HG02642 (cell line): ENCODE measurements at regions not wholly inside any gene's neighbourhood (a gene's known extent, or its start where the extent isn't known, plus 50 kb on each side); places are given as distances from the start of the nearest gene placed in this dataset.

Experiments
- ATAC-seq: cut with Tn5 transposase; IDR thresholded peaks from one replicate; pipeline ENCODE4 v1.9.1; 2021; ENCODE audit warnings: mild to moderate bottlenecking; ENCODE audit not compliant: unreplicated experiment, poor library complexity

DNA sequence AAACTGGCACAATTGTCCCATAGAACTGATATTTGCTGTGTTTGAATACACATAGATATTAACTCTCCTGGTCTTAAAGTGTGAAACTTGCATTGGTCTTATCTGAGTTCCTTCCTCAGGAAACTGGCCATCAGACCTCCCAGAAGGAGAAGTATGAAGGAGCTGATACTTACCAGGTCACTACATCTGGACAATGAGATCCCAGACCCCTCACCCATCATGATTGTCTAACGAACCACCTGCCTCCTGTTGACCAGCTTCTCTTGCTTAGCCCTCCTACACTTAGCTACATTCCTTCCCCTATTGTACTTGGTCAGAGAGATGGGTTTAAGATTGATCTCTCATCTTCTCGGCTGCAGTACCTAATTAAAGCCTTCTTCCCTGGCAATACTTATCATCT lies 413.3 kb downstream of the KCTD12 start:
- no peak for ATAC-seq

- no peak for ATAC-seq
Observed at GRCh38 chr13:76471486-76471885, 414.7 kb downstream of the KCTD12 start.

DNA sequence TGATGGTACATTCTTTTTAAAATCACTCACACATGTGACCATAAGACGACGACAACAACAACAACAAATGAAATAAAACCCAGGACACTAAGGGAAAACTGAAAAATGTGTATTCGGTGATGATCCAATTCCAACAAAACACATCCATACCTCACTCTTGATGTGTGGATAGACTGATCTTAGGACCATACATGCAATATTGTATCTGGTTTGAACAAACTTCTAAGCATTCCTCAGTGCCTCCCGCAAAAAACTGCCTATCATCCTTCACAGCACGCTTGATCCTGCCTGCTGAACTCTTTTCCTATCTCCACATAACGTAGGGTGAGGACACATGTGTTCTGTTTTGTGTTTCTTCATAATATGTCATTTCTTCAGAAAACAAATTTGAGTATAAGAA lies 415.2 kb downstream of the KCTD12 start:
- ATAC-seq: no peak

DNA sequence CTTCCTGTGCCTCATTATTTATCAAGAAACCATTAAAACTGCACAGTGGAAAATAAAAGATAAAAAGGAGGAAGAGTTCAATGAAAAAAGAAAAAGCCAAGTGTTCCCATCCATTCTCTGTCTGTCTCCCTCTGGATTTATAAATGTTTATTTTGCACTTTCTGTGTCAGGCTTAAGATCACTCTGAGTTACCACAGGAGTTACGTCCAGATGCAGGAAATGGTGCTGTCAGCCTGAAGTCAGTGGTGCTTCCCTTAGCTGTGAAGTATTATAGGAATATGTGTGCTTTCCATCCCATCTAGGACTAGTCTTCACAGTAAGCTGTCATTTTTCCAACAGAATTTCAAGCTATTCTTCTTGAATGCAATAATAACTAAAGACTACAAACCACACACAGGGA lies 420.2 kb downstream of the KCTD12 start:
- ATAC-seq: no peak

DNA sequence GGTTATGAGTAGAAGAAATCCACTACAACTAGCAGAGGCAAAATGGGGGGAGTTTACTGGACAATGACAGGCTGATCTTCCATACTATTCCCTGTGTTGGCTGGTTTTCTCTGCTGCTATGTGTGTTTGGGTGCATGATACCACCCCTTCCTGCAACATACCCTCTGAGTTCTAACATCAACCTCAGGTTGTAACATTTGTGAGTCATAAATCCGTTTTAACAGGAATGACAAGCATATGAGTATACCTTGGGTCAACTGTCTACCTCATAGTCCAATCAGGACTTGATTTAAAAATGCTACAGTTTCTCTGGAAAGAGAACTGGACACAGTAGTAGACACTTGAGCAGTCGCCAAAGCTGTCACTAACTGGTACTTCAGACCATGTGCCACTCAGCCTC lies 422.9 kb downstream of the KCTD12 start:
- no peak for ATAC-seq

GRCh38 chr13:76461999-76462398 lies 424.2 kb downstream of the KCTD12 start:
- ATAC-seq: no peak

GRCh38 chr13:76461484-76461883 lies 424.7 kb downstream of the KCTD12 start:
- ATAC-seq: no peak

DNA sequence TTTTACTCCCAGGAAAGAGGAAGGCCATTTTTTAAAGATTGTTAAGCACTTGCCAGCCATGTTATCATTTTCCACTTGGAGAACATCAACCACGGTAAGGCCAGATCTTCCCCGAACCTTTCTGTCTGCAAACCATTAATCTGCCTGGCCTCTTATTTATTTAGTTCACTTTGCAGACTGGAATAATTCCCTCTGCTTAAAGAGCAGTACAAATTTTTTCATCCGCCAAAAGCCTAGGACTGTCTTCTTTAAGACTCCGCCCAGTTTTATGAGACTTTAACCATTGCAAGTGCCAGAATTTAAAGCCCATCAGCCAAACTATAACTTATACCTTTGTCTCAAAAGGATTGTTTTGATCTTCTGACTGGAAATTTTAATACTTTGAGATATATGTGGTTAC lies 426.3 kb downstream of the KCTD12 start:
- ATAC-seq: no peak

DNA sequence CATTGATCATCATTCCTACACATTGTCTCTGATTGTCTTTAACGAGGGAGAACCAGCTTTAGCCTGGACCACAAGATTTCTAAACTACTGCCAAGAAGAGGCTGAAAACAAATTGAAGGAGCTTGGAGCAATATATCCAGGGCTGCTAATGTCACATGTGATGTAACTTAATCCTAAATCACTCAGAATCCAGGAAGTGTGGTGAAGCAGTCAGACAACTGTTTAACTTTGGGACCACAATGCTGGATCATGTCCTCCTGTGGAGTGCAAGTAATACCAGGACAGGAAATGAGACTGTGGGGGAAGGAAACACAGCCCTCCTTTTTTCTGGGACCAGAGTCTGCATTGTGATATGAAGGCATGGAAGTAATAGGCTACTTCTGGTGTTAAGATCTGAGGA lies 430.2 kb downstream of the KCTD12 start:
- no peak for ATAC-seq

DNA sequence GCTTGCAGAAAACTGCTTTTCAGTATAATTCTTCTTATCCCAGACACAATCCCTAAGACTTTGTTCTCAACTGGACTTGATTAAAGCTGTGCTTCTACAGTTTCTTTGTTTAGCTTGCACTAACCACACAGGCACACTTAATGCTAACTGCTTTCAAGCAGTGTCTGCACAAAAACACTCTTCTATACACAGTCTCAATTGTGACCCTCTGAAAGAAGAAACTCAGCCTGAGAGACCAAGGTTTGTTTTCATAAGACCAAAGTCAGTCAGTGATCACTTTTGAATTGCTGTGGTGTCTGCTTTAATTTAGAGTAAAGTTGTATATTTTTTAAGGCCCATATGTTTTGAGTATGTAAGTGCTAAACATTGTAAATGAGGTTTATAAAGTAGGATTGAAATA lies 431.2 kb downstream of the KCTD12 start:
- no peak for ATAC-seq

DNA sequence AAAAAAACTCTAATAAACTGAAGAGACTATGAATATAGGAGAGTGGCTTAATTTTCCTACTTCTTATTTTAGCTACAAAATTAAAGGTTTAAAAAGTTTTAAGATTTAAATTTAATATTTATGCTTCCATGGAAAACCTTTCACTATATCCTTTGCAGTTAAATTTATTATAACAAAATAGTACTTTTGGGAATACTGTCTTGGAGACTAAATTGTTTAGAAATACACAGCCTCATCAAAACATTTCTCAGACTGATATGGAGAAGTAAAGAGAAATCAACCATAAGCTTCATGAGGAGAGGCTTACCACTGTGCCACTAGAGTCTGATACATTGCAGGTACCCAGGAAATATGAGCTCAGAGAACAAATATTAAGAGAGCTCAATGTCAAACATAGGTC lies 436.5 kb downstream of the KCTD12 start:
- no peak for ATAC-seq

DNA sequence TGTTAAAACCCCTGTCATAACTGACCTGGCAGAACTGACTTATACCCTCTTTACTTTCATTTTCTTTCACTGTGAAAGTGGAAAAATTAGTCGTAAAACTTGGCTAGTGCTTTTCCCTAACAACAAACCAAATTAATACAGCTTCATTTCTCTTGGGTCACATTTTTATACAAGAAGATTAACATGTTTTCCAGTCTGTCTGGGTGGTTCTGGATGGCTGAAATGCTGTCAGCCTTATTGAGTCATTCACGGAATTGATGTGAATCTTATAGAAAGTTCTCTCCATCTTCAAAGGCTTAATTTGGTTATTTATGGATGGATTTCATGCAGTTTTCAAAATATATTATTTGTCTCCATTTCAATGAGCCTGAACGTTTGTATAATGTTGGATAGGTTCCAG lies 440.0 kb downstream of the KCTD12 start:
- no peak for ATAC-seq

DNA sequence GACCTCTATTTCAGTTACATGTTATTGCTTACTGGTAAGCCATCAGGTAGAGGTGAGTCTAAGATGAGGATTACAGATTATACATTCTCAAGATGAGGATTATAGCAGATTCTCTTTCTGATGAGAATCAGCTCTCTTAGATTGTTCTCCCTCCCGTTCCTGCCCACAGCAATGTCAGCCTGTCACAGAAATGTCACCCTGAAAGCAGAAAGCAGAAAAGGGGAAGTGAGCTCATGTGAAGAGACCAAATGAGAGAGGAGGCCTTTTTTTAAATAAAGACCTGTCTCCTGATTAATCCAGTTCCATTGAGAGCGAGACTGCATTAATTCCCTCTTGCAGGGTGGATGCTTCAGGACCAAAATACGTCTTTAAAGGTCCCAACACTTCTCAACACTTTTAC lies 445.6 kb downstream of the KCTD12 start:
- ATAC-seq: peak; percentile 88

- no peak for ATAC-seq
Observed at GRCh38 chr13:76439546-76439945, 446.7 kb downstream of the KCTD12 start.

GRCh38 chr13:76438050-76438449 lies 448.2 kb downstream of the KCTD12 start:
- ATAC-seq: no peak

DNA sequence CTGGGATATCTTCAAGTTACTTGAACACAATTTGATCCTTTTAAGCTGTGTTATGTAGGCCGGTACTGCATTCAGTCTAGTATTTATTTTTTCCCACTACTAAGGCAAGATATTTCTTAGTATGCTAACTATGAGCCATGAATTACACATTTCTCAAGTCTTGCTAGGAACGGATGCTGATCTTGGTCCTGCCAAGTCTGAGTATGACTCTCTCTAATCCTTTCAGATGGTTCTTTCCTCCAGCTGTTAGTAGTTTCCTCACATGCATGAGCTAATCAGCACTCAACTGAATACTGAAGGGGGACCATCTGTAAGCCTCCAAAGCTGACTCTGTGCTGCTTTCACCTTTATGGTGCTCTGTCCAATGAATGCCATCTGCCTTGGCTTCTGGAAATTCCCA lies 460.3 kb downstream of the KCTD12 start:
- ATAC-seq: no peak

GRCh38 chr13:76421011-76421410 lies 465.2 kb downstream of the KCTD12 start:
- no peak for ATAC-seq

DNA sequence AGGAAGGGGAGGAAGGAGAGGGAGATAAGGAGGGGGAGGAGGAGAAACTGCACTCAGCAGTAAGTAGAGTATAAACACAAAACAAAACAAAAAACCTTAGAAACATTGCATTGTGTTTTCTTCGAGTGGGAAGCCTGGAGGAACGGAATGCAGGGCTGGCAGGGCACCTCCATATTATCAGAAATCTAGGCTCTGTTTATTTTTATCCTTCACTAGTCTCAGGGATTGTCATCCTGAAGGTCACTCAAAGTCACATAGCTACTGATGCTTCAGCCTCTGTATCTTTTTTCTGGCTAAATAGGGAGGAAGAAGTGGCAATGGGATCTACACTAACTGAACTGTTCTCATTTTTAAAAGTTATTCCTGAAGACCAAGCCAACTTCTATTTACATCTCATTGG lies 467.8 kb downstream of the KCTD12 start:
- ATAC-seq: no peak

DNA sequence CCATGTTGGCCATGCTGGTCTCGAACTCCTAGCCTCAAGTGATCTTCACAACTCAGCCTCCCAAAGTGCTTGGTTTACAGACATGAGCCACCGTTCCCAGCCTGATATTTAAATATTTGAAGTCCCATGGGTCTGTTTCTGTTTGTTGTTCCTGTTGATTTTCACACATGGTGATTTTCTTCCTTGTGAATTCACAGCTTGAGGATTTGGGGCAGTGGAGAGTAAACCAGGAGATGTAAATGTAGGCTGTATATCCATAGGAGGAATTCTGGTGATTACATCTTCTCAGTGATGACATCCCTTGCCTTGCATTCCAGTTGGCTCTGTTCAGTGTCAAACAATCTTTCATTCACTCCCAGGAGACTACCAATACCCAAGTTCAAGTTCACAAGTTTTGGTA lies 471.9 kb downstream of the KCTD12 start:
- no peak for ATAC-seq

DNA sequence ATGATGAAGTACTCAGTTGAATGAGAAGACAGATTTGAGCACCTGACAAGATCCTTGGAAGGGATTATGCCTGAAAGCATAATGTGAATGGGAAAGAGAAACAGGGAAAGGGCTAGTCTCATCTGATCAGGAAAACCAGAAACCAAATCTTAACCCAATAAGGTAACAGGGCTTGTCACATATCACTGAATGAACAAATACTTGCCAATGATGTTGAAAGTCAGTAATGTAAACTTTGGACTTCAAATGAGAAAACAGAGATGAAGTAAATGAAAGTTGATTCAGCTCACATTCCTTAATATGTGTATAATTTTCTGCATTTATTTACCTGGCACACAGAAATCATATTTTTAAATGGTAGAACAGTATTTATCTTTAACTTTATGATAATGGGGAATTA lies 480.0 kb downstream of the KCTD12 start:
- ATAC-seq: no peak

DNA sequence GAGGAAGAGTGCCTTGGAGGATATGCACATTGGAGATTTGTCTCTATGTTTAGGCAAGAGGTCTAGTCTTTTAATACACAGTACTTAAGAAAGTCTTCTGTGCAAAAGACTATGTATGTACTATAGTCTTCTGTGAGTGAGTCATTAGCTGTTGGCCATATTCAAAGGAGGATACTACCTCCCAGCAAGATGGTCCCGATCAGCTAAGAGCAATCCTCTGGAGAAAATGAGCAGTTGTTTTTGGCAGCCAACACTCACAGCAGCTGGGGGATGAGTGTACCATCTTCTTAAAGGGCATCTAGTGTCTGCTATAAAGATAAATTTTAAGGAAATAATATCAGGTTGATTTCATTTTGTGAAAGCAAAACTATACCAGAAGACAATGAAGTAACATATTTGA lies 487.8 kb downstream of the KCTD12 start:
- no peak for ATAC-seq

DNA sequence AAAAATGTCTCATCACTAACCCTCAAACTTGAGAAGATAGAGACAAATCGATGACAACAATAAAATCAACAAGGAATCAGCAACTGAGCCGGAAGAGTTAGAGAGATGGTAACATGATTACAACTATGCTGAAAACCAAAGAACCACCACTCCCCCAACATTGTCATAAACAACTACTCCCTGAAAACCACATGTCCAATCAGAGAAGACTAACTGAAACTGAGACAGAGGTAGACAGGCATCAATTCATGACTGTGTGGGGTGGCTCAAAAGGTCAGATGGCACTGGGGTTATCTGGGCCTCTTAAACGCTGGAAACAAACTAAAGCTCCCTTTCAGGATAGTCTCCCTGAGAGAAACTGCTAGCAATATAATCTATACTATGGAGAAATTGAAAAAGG lies 488.8 kb downstream of the KCTD12 start:
- no peak for ATAC-seq

DNA sequence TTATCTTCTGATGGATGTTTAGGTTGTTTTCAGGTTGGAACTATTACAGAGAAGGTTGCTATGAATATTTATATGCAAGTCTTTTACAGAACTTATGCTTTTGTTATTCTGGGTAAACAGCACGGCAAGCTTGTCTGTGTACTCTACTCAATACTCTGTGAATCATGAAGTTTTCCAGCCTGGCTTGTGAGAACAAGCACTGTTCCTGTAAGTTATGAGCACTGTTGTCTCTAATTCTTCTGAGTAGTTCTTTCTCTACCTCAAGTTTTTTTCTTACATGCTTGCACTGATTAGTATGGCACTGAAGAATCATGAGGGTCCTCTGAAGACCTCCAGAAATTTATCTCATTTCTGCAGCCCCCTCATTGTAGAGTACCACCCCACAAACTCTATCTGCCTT lies 496.9 kb downstream of the KCTD12 start:
- ATAC-seq: no peak
